Endothelial cell of umbilical vein (primary cell): ENCODE measurements at regions not wholly inside any gene's neighbourhood (a gene's known extent, or its start where the extent isn't known, plus 50 kb on each side); places are given as distances from the start of the nearest gene placed in this dataset.

Experiments
- BruUV-seq: library from RNA; stranded (reverse); fragments of 400-500 nt; replicated peaks from 2 replicates; lab custom pipeline; 2021; lab: Mats Ljungman, UMichigan
- CTCF ChIA-PET: fragments of 300-600, 350-600 bp; sonication (Branson Sonifier 250); formaldehyde crosslinking; loops from one replicate; lab custom pipeline; 2021; ENCODE audit warnings: antibody characterized with exemption, inconsistent platforms; lab: Charles Lee
- POLR2A ChIA-PET: fragments of 300-600, 350-600 bp; sonication (Branson Sonifier 250); formaldehyde crosslinking; loops from one replicate; lab custom pipeline; 2021; ENCODE audit warnings: antibody characterized with exemption, inconsistent platforms; lab: Charles Lee
- DNase-seq: peaks from one replicate; pipeline ENCODE4 v3.0.0-alpha.2; 2011; ENCODE audit warnings: low read depth, low spot score
- FAIRE-seq: peaks from 2 replicates; lab custom pipeline; 2011; peaks lifted over from hg19 to GRCh38; lab: Jason Lieb, UNC
- H2AFZ ChIP-seq: 2 replicates; pipeline ENCODE4 v1.6.0; 2012; ENCODE audit warnings: low read depth, low read length, control low read depth, inconsistent platforms
- H3K27ac ChIP-seq: 2 replicates; pipeline ENCODE4 v1.5.1; 2011; ENCODE audit warnings: low read depth, mild to moderate bottlenecking, control low read depth, low read length, moderate library complexity; ENCODE audit not compliant: insufficient read depth
- H3K27me3 ChIP-seq, 2 experiments: 2 replicates each; pipeline versions ENCODE4 v1.6.0 to v1.6.1; 2011; ENCODE audit warnings: low read length in 2 of 2, mixed read lengths in 1 of 2; ENCODE audit not compliant: control insufficient read depth in 2 of 2, insufficient read depth in 2 of 2
- H3K36me3 ChIP-seq, 2 experiments: 2 replicates in 1 of 2; 3 replicates in 1 of 2; pipeline ENCODE4 v1.5.1; 2011; ENCODE audit warnings: low read length in 2 of 2, mild to moderate bottlenecking in 1 of 2, moderate library complexity in 1 of 2; ENCODE audit not compliant: control insufficient read depth in 2 of 2, insufficient read depth in 2 of 2; ENCODE audit errors: extremely low read depth in 1 of 2
- H3K4me1 ChIP-seq: 3 replicates; pipeline ENCODE4 v1.5.1; 2011; ENCODE audit warnings: mild to moderate bottlenecking, low read length; ENCODE audit not compliant: control insufficient read depth, insufficient read depth; ENCODE audit errors: extremely low read depth
- H3K4me2 ChIP-seq: 2 replicates; pipeline ENCODE4 v1.6.1; 2011; ENCODE audit warnings: low read length, control low read depth, mixed read lengths; ENCODE audit not compliant: insufficient read depth
- H3K4me3 ChIP-seq, 3 experiments: fragments of 200-600 bp in 1 of 3; sonication (generic), shearing (Covaris generic) in 1 of 3; replicated peaks in 1 of 3; 2 replicates each; pipeline ENCODE4 v1.5.1; 2011 to 2016; ENCODE audit warnings: control low read depth in 3 of 3, low read length in 3 of 3, mild to moderate bottlenecking in 2 of 3, inconsistent platforms in 1 of 3, low read depth in 1 of 3, moderate library complexity in 1 of 3; ENCODE audit not compliant: insufficient read depth in 1 of 3
- H3K79me2 ChIP-seq: 2 replicates; pipeline ENCODE4 v1.6.0; 2012; ENCODE audit warnings: low read length, inconsistent platforms; ENCODE audit not compliant: control insufficient read depth, insufficient read depth
- H3K9ac ChIP-seq: replicated peaks from 2 replicates; pipeline ENCODE3; 2011; ENCODE audit warnings: low read length, control low read depth; ENCODE audit not compliant: insufficient read depth; ENCODE audit errors: extremely low read depth
- H3K9me1 ChIP-seq: replicated peaks from 3 replicates; pipeline ENCODE4 v1.6.0; 2011; ENCODE audit warnings: mild to moderate bottlenecking, low read length; ENCODE audit not compliant: control insufficient read depth, insufficient read depth; ENCODE audit errors: extremely low read depth
- H3K9me3 ChIP-seq: replicated peaks from 2 replicates; pipeline ENCODE4 v1.5.1; 2012; ENCODE audit warnings: low read length, inconsistent platforms; ENCODE audit not compliant: control insufficient read depth, insufficient read depth
- H4K20me1 ChIP-seq: replicated peaks from 2 replicates; pipeline ENCODE3; 2011; ENCODE audit warnings: mild to moderate bottlenecking, low read length; ENCODE audit not compliant: control insufficient read depth, insufficient read depth; ENCODE audit errors: extremely low read depth
- CTCF ChIP-seq, 2 donors: IDR thresholded peaks; 1 replicate in 1 of 2; 2 replicates in 1 of 2; pipeline ENCODE4 v1.5.1; 2011; ENCODE audit warnings: low read length in 2 of 2, mild to moderate bottlenecking in 2 of 2, moderate library complexity in 2 of 2, control low read depth in 1 of 2, inconsistent platforms in 1 of 2, low read depth in 1 of 2; ENCODE audit not compliant: insufficient read depth in 1 of 2; ENCODE audit errors: extremely low read depth in 1 of 2
- EZH2 ChIP-seq: IDR thresholded peaks from 2 replicates; pipeline ENCODE4 v1.6.1; 2012; ENCODE audit warnings: borderline replicate concordance, low read depth, mild to moderate bottlenecking, moderate library complexity, low read length, inconsistent platforms; ENCODE audit not compliant: severe bottlenecking
- FOS ChIP-seq: IDR thresholded peaks from 2 replicates; pipeline ENCODE4 v1.6.1; 2011; ENCODE audit warnings: mild to moderate bottlenecking, low read length, moderate library complexity, borderline replicate concordance; ENCODE audit not compliant: insufficient read depth
- GATA2 ChIP-seq: IDR thresholded peaks from 2 replicates; pipeline ENCODE4 v1.7.0; 2011; ENCODE audit warnings: low read depth, mild to moderate bottlenecking, moderate library complexity, mixed read lengths, low read length; ENCODE audit not compliant: insufficient read length, insufficient read depth
- JUN ChIP-seq: IDR thresholded peaks from 2 replicates; pipeline ENCODE4 v1.6.1; 2011; ENCODE audit warnings: borderline replicate concordance, low read depth; ENCODE audit not compliant: insufficient read length, insufficient read depth
- MAX ChIP-seq: IDR thresholded peaks from 2 replicates; pipeline ENCODE4 v1.6.1; 2011; ENCODE audit not compliant: insufficient read depth, insufficient read length
- MYC ChIP-seq: IDR thresholded peaks from one replicate; pipeline ENCODE4 v1.6.1; 2011; ENCODE audit warnings: mild to moderate bottlenecking, low read depth, low read length
- POLR2A ChIP-seq: IDR thresholded peaks from 2 replicates; pipeline ENCODE4 v1.6.1; 2012; ENCODE audit warnings: low read depth, mild to moderate bottlenecking, control low read depth, low read length
- POLR2AphosphoS5 ChIP-seq: IDR thresholded peaks from 2 replicates; pipeline ENCODE4 v1.6.1; 2012; ENCODE audit warnings: low read depth, mild to moderate bottlenecking, control low read depth, low read length, moderate library complexity; ENCODE audit not compliant: insufficient read depth
- dilution Hi-C: fragments of 300-500 bp; cut with MboI; formaldehyde crosslinking; loops from one replicate; pipeline ENCODE4 v1.15.0; 2019; ENCODE audit warnings: low sequenced_read_pairs; ENCODE audit not compliant: extremely low pct_ligation_motif_present
- intact Hi-C: fragments of 100-400 bp; cut with micrococcal nuclease; formaldehyde crosslinking; loops from one replicate; pipeline ENCODE4 v1.10.0; 2022

- FAIRE-seq (no peak), DNase-seq (no peak)
- no peaks in the 10 kb centered on the region for H3K4me1 ChIP-seq
- no peak overlapping the region for H3K4me2 ChIP-seq
- H2AFZ ChIP-seq, result no peak overlapping the region
- no peaks in the 10 kb centered on the region for H3K9me3 ChIP-seq
- H3K9me1 ChIP-seq, result no peaks in the 10 kb centered on the region
- CTCF ChIA-PET, result no interaction called here
- no peaks in the 10 kb centered on the region for H3K79me2 ChIP-seq
- TF ChIP-seq CTCF (IDR thresholded peaks at IDR 0.05; ENCODE audit: extremely low read depth in 1 of 2, insufficient read depth in 1 of 2, low read depth in 1 of 2, low read length in 2 of 2) (no peak), MYC (no peak), JUN (no peak), EZH2 (no peak), MAX (no peak), GATA2 (no peak), POLR2AphosphoS5 (no peak), POLR2A (no peak), FOS (no peak)
- no peak overlapping the region for H3K4me3 ChIP-seq
- no peaks in the 10 kb centered on the region for H4K20me1 ChIP-seq
- H3K27ac ChIP-seq, result no peak overlapping the region
- dilution Hi-C loops (no loop called here), intact Hi-C loops (no loop called here)
- H3K9ac ChIP-seq, result no peak overlapping the region
- H3K36me3 ChIP-seq, result no peaks in the 10 kb centered on the region
- POLR2A ChIA-PET, result no interaction called here
- BruUV-seq, result no TSS peak
- peaks cover 6 to 15% of the 10 kb centered on the region in 2 experiments for H3K27me3 ChIP-seq
Observed at GRCh38 chr9:113728989-113729388, 147.1 kb upstream of the ZNF618 start.
